ENCODE measurements at regions not wholly inside any gene's neighbourhood (a gene's known extent, or its start where the extent isn't known, plus 50 kb on each side); places are given as distances from the start of the nearest gene placed in this dataset.

- H2AFZ ChIP-seq (ENCODE audit: low read depth): no peak overlapping the region
- no peak overlapping the region for H3K4me2 ChIP-seq
- no peaks in the 10 kb centered on the region for H3K27me3 ChIP-seq (ENCODE audit: insufficient read depth, low read depth)
- H3K79me2 ChIP-seq (ENCODE audit: insufficient read depth, low read depth): no peaks in the 10 kb centered on the region
- no peaks in the 10 kb centered on the region for H4K20me1 ChIP-seq (ENCODE audit: insufficient read depth)
- TF ChIP-seq CTCF (conservative IDR thresholded peaks at IDR 0.05; ENCODE audit: low read depth, low read length): no peak
- H3K4me1 ChIP-seq (ENCODE audit: low read depth, poor library complexity, severe bottlenecking): no peaks in the 10 kb centered on the region
- H3K9ac ChIP-seq: no peak overlapping the region
- no peak overlapping the region for H3K4me3 ChIP-seq (IDR thresholded peaks at IDR 0.05; ENCODE audit: insufficient read depth, low read depth, low read length)
- H3K27ac ChIP-seq: no peak overlapping the region
- H3K36me3 ChIP-seq (ENCODE audit: insufficient read depth): no peaks in the 10 kb centered on the region
Observed at GRCh38 chr2:71988170-71988569, 159.5 kb downstream of the CYP26B1 start.

GRCh38 chr2:71976685-71977084 is 171.0 kb downstream of the CYP26B1 start:
- no peaks in the 10 kb centered on the region for H3K4me1 ChIP-seq (ENCODE audit: low read depth, poor library complexity, severe bottlenecking)
- H2AFZ ChIP-seq (ENCODE audit: low read depth): no peak overlapping the region
- no peaks in the 10 kb centered on the region for H3K27me3 ChIP-seq (ENCODE audit: insufficient read depth, low read depth)
- no peak overlapping the region for H3K27ac ChIP-seq
- H3K36me3 ChIP-seq (ENCODE audit: insufficient read depth): no peaks in the 10 kb centered on the region
- H3K4me3 ChIP-seq (IDR thresholded peaks at IDR 0.05; ENCODE audit: insufficient read depth, low read depth, low read length): no peak overlapping the region
- no peaks in the 10 kb centered on the region for H4K20me1 ChIP-seq (ENCODE audit: insufficient read depth)
- H3K79me2 ChIP-seq (ENCODE audit: insufficient read depth, low read depth): no peaks in the 10 kb centered on the region
- no peak overlapping the region for H3K9ac ChIP-seq
- no peak for TF ChIP-seq CTCF (conservative IDR thresholded peaks at IDR 0.05; ENCODE audit: low read depth, low read length)
- no peak overlapping the region for H3K4me2 ChIP-seq

- H3K27me3 ChIP-seq (ENCODE audit: insufficient read depth, low read depth): no peaks in the 10 kb centered on the region
- H3K27ac ChIP-seq: no peak overlapping the region
- no peaks in the 10 kb centered on the region for H3K36me3 ChIP-seq (ENCODE audit: insufficient read depth)
- H3K4me2 ChIP-seq: no peak overlapping the region
- no peaks in the 10 kb centered on the region for H4K20me1 ChIP-seq (ENCODE audit: insufficient read depth)
- no peak overlapping the region for H2AFZ ChIP-seq (ENCODE audit: low read depth)
- no peak overlapping the region for H3K9ac ChIP-seq
- no peak for TF ChIP-seq CTCF (conservative IDR thresholded peaks at IDR 0.05; ENCODE audit: low read depth, low read length)
- no peaks in the 10 kb centered on the region for H3K4me1 ChIP-seq (ENCODE audit: low read depth, poor library complexity, severe bottlenecking)
- no peaks in the 10 kb centered on the region for H3K79me2 ChIP-seq (ENCODE audit: insufficient read depth, low read depth)
- no peak overlapping the region for H3K4me3 ChIP-seq (IDR thresholded peaks at IDR 0.05; ENCODE audit: insufficient read depth, low read depth, low read length)
Observed at GRCh38 chr2:71974846-71975245, 172.8 kb downstream of the CYP26B1 start.

GRCh38 chr2:71971493-71971892 is 176.2 kb downstream of the CYP26B1 start:
- no peak overlapping the region for H2AFZ ChIP-seq (ENCODE audit: low read depth)
- H3K4me1 ChIP-seq (ENCODE audit: low read depth, poor library complexity, severe bottlenecking): no peaks in the 10 kb centered on the region
- no peaks in the 10 kb centered on the region for H3K79me2 ChIP-seq (ENCODE audit: insufficient read depth, low read depth)
- H3K27ac ChIP-seq: no peak overlapping the region
- TF ChIP-seq CTCF (conservative IDR thresholded peaks at IDR 0.05; ENCODE audit: low read depth, low read length): no peak
- no peak overlapping the region for H3K4me2 ChIP-seq
- no peak overlapping the region for H3K9ac ChIP-seq
- no peaks in the 10 kb centered on the region for H3K36me3 ChIP-seq (ENCODE audit: insufficient read depth)
- no peaks in the 10 kb centered on the region for H3K27me3 ChIP-seq (ENCODE audit: insufficient read depth, low read depth)
- H3K4me3 ChIP-seq (IDR thresholded peaks at IDR 0.05; ENCODE audit: insufficient read depth, low read depth, low read length): no peak overlapping the region
- no peaks in the 10 kb centered on the region for H4K20me1 ChIP-seq (ENCODE audit: insufficient read depth)

GRCh38 chr2:71965530-71965929 is 182.1 kb downstream of the CYP26B1 start:
- Histone ChIP-seq H3K9ac (no peak overlapping the region), H3K27me3 (ENCODE audit: insufficient read depth, low read depth) (no peaks in the 10 kb centered on the region), H4K20me1 (ENCODE audit: insufficient read depth) (no peaks in the 10 kb centered on the region), H3K36me3 (ENCODE audit: insufficient read depth) (no peaks in the 10 kb centered on the region), H3K79me2 (ENCODE audit: insufficient read depth, low read depth) (no peaks in the 10 kb centered on the region), H3K4me2 (no peak overlapping the region), H3K4me3 (IDR thresholded peaks at IDR 0.05; ENCODE audit: insufficient read depth, low read depth, low read length) (no peak overlapping the region), H2AFZ (ENCODE audit: low read depth) (no peak overlapping the region), H3K27ac (no peak overlapping the region), H3K4me1 (ENCODE audit: low read depth, poor library complexity, severe bottlenecking) (no peaks in the 10 kb centered on the region)
- no peak for TF ChIP-seq CTCF (conservative IDR thresholded peaks at IDR 0.05; ENCODE audit: low read depth, low read length)
